Fibroblast of skin of scalp (primary cell): ENCODE measurements at regions not wholly inside any gene's neighbourhood (a gene's known extent, or its start where the extent isn't known, plus 50 kb on each side); places are given as distances from the start of the nearest gene placed in this dataset.
"Not testable (repeated sequence)": the region's sequence is repeated elsewhere in the genome, so short reads cannot be mapped to it uniquely, and the experiment has no call there.

Experiments used
- DNase-seq: peaks from one replicate; pipeline ENCODE4 v3.0.0-alpha.2; 2013

- DNase-seq = no peak
These were observed 266.1 kb downstream of the TSHZ3 start for GRCh38 chr19:31083105-31083504.

- DNase-seq = no peak
These were observed 274.0 kb downstream of the TSHZ3 start for GRCh38 chr19:31075146-31075655.

GRCh38 chr19:31074199-31075125 is 274.8 kb downstream of the TSHZ3 start:
- no peak for DNase-seq

DNA sequence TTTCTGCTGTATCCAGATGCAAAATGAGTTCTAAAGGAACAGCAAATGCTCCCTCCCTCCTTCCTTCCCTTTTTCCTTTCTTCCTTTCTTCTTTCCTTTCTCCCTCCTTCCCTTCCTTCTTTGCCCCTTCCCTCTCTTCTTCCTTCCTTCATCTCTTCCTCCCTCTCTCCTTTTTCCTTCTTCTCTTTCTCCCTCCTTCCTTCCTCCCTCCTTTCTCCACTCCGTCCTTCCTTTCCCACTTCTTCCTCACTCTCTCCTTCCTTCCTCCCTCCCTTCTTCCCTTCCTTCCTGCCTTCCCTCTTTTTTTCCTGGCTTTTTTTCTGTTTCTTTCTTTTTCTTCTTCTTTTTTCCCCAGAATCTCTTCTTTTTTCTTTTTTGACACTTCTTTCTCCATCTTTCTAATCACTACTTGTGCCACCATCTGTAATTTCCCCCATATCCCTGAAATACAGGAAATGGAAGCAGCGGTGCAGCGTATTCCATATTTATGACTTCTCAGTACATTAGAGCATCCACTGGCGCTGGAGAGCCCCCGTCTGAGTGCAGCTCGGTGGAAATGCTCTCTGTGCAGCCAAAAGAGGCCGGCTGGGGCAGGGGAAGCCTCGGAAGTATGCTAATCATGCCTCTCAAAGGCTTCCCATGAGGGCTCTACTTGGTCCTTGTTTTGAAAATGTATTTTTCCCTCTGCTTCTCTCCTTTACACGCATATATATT is 275.6 kb downstream of the TSHZ3 start:
- no peak for DNase-seq

GRCh38 chr19:31072451-31072850 is 276.8 kb downstream of the TSHZ3 start:
- DNase-seq = no peak

- DNase-seq = peak; percentile 64
These were observed 277.9 kb downstream of the TSHZ3 start for GRCh38 chr19:31071136-31071855.

- no peak for DNase-seq
These were observed 278.8 kb downstream of the TSHZ3 start for GRCh38 chr19:31070146-31071065.

GRCh38 chr19:31068268-31068667 is 281.0 kb downstream of the TSHZ3 start:
- no peak for DNase-seq

DNA sequence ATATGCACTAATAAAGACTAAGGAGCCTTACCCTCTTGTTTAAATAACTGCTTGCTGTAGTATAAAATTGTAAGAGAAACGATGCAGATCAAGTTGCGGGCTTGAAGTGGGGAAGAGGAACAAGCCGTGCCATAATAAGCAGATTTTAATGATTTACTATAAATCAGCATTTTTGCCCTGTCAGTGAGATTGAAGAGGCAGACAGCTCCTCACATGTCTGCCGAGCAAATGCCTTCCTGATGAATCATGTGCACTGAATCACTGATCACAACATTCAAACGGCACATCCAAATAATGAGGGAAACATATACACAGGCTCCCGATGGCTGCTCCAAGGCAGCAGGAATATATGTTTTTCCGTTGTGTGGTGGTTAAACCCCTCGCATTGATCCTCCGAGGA is 282.9 kb downstream of the TSHZ3 start:
- DNase-seq = peak; percentile 86

DNA sequence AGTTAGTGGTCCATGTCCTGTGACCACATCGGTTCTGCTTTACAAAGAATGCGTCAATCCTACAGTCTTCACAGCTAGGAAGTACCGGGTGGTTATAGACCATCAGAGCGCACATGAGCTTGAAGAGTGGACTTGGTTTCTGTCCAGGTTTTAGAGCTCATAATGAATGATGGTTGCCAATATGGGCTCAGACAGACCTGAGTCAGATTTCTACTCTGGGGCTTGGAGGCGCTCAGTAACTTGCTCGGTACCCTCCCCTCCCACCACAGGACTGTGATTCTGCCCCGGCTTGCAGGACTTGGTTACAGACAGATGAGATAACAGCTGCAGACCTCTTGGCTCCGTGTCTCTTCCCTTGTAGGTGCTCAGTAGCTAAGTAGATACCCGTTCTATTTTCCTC is 284.7 kb downstream of the TSHZ3 start:
- no peak for DNase-seq

GRCh38 chr19:31058676-31059340 is 290.4 kb downstream of the TSHZ3 start:
- no peak for DNase-seq

GRCh38 chr19:31057476-31057875 is 291.8 kb downstream of the TSHZ3 start:
- DNase-seq = no peak

DNA sequence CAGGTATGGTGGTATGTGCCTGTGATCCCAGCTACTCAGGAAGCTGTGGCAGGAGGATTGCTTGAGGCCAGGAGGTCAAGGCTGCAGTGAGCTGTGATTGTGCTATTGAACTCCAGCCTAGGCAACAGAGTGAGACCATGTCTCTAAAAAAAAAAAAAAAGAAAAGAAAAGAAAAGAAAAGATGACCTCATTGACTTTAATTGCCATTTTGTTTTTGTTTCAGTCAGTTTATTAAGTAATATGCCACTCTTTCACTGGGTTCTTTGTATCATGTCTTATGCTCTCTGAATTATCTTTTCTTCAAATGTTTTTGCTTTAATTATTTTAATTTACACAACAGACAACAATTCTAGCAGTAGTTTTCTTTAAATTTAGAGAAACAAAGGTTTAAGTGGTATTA is 293.8 kb downstream of the TSHZ3 start:
- no peak for DNase-seq

DNA sequence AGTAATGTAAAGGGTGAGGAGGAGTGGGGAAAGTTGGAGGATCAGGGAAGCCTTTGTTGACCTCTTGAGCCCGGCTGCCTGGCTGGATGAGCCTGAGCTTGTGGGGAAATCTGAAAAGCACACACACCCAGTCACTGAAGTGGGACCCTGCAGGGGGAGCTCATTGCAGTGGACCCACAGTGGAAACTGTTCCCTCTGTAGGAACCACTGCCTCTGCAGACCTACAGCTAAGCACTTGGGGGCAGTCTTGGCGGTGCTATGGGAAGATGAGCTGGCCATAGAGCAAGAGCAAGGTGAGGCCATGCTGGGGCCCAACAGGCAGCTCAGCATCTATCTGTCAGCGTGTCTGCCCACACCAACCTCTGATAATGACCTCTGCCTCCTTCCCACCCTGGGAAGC is 294.8 kb downstream of the TSHZ3 start:
- DNase-seq = peak; percentile 77

DNA sequence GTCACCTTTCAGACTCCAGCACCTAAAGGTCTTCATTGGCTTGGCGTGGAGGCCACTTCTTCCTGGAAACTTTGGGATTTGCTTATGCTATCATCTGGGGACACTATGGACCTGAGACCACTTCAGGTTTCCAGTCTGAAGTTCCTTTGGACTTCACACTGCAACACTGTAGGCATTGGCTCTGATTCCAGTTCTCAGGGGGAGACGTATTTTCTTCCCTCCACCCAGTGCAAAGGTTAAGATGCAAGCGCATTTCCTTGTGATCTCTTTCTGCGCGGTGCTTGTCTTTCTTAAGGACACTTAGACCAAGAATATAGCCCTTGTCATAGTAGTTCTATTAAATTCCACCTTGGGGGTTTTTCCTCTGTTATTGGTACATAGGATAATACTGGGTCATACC is 299.8 kb downstream of the TSHZ3 start:
- no peak for DNase-seq

- DNase-seq = no peak
These were observed 303.2 kb downstream of the TSHZ3 start for GRCh38 chr19:31046024-31046423.

GRCh38 chr19:31041461-31041860 is 307.8 kb downstream of the TSHZ3 start:
- DNase-seq = no peak

DNA sequence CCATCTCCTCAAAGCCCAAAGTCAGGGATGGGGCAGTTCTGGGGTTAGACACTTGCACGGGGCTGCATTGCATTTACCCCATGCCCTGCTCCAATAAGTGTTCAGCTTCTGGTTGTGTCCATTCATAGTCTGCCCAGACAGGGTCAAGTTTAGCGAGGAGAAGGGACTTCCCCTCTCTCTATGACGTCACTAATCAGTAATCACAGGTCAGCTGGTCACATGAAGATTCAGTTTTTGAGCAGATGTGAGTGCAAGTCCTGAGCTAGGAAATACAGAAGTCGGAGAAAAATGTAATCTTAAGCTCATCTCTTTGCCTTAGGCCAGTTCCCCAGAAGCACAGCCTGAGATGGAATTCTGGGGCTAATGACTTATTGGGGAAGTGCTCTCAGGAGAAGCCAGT is 310.1 kb downstream of the TSHZ3 start:
- DNase-seq = no peak

DNA sequence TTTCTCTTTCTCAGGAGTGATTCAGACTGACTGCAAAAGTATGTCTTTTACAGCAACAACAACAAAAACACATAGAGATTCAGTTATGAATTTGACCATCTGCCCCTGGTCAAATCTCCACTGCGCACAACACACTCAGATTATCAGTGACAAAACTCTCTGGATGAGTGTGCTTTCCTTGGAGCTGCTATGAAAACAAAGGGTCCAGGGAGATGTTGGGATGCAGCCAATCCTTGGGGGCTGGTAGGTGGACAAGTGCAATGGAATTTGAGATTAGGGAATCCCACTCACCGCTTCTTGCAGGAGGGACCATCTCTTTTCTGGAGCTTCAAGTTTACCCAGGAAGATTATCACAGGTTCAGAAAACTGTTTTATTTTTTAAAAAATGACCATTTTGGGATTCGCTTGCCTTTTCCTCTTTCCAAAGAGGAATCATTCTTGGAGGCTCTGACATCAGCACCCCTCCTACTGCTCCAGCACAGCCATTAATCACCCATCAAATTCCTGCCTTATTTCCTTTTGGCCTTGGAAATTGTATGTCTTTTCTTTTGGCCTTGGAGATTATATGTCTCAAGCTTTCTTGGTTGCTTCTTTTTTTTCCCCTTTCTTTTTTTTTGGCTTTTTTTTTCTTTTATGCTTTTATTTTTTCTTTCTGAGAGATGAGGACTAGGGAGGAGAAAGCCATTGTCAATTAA is 311.8 kb downstream of the TSHZ3 start:
- peak; percentile 14 for DNase-seq

- DNase-seq = not testable (repeated sequence)
These were observed 317.8 kb downstream of the TSHZ3 start for GRCh38 chr19:31031455-31031854.

GRCh38 chr19:31023038-31023437 is 326.2 kb downstream of the TSHZ3 start:
- no peak for DNase-seq
